Erythroblast (primary cell): ENCODE measurements at regions not wholly inside any gene's neighbourhood (a gene's known extent, or its start where the extent isn't known, plus 50 kb on each side); places are given as distances from the start of the nearest gene placed in this dataset.
A peak's percentile ranks its signal among the peaks of the same experiment; 100 is the strongest.

Experiments
- DNase-seq, 2 experiments: peaks; one replicate each; lab custom pipeline; 2025; lab: John Stamatoyannopoulos, UW
- GATA1 ChIP-seq: IDR thresholded peaks from 2 replicates; pipeline ENCODE4 v1.6.1; 2011; ENCODE audit warnings: low read depth, mild to moderate bottlenecking, control low read depth, low read length, moderate library complexity
- POLR2A ChIP-seq: IDR thresholded peaks from 2 replicates; pipeline ENCODE4 v1.6.1; 2011; ENCODE audit warnings: mild to moderate bottlenecking, low read length

- TF ChIP-seq POLR2A, result no peak
- TF ChIP-seq GATA1, result no peak
- no peak for DNase-seq
Observed at GRCh38 chr3:194738254-194739093, 52.8 kb downstream of the FAM43A start.

- TF ChIP-seq GATA1 (no peak), POLR2A (no peak)
- no peak for DNase-seq
Observed at GRCh38 chr3:194739498-194740284, 54.0 kb downstream of the FAM43A start.

- DNase-seq, result no peak
- TF ChIP-seq POLR2A (no peak), GATA1 (no peak)
Observed at GRCh38 chr3:194740859-194741491, 55.3 kb downstream of the FAM43A start.

GRCh38 chr3:194741916-194742315 lies 56.2 kb downstream of the FAM43A start:
- DNase-seq, result no peak
- TF ChIP-seq GATA1 (no peak), POLR2A (no peak)

- TF ChIP-seq GATA1 (no peak), POLR2A (no peak)
- DNase-seq, result no peak
Observed at GRCh38 chr3:194744826-194745225, 59.1 kb downstream of the FAM43A start.

- TF ChIP-seq GATA1, result no peak
- TF ChIP-seq POLR2A, result no peak
- peak; percentile 29 to 48 for DNase-seq
Observed at GRCh38 chr3:194745422-194746184, 59.9 kb downstream of the FAM43A start.

- no peak for TF ChIP-seq POLR2A
- no peak for DNase-seq
Observed at GRCh38 chr3:194748225-194748624, 62.5 kb downstream of the FAM43A start.

GRCh38 chr3:194749631-194750490 lies 64.2 kb downstream of the FAM43A start:
- TF ChIP-seq GATA1 (no peak), POLR2A (no peak)
- DNase-seq, result no peak

GRCh38 chr3:194750491-194750828 lies 64.8 kb downstream of the FAM43A start:
- no peak for DNase-seq
- no peak for TF ChIP-seq GATA1
- TF ChIP-seq POLR2A, result no peak

- DNase-seq, result no peak
- TF ChIP-seq GATA1 (no peak), POLR2A (no peak)
Observed at GRCh38 chr3:194755671-194756459, 70.2 kb downstream of the FAM43A start.

- TF ChIP-seq GATA1, result no peak
- no peak for TF ChIP-seq POLR2A
- no peak for DNase-seq
Observed at GRCh38 chr3:194756460-194756779, 70.7 kb downstream of the FAM43A start.

GRCh38 chr3:194756791-194757325 lies 71.2 kb downstream of the FAM43A start:
- no peak for DNase-seq

More at GRCh38 chr3:194756791-194757325, 71.2 kb downstream of the FAM43A start:
- TF ChIP-seq GATA1 (no peak), POLR2A (no peak)
